WI38 (cell line): ENCODE measurements at regions not wholly inside any gene's neighbourhood (a gene's known extent, or its start where the extent isn't known, plus 50 kb on each side); places are given as distances from the start of the nearest gene placed in this dataset.
A peak's percentile ranks its signal among the peaks of the same experiment; 100 is the strongest.

ENCODE experiments used
- H3K4me3 ChIP-seq: 2 replicates; pipeline ENCODE4 v1.5.1; 2011; ENCODE audit warnings: low read depth, mild to moderate bottlenecking, control low read depth, low read length
- TF ChIP-seq, protein P1 (sequence below): IDR thresholded peaks from 2 replicates; pipeline ENCODE4 v1.5.1; 2012; ENCODE audit warnings: low read depth, mild to moderate bottlenecking, control low read depth, low read length

GRCh38 chr11:15622231-15622890, 507.6 kb downstream of the INSC start:
- H3K4me3 ChIP-seq = no peak overlapping the region
- TF ChIP-seq, protein P1, sequence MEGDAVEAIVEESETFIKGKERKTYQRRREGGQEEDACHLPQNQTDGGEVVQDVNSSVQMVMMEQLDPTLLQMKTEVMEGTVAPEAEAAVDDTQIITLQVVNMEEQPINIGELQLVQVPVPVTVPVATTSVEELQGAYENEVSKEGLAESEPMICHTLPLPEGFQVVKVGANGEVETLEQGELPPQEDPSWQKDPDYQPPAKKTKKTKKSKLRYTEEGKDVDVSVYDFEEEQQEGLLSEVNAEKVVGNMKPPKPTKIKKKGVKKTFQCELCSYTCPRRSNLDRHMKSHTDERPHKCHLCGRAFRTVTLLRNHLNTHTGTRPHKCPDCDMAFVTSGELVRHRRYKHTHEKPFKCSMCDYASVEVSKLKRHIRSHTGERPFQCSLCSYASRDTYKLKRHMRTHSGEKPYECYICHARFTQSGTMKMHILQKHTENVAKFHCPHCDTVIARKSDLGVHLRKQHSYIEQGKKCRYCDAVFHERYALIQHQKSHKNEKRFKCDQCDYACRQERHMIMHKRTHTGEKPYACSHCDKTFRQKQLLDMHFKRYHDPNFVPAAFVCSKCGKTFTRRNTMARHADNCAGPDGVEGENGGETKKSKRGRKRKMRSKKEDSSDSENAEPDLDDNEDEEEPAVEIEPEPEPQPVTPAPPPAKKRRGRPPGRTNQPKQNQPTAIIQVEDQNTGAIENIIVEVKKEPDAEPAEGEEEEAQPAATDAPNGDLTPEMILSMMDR = no peak

DNA sequence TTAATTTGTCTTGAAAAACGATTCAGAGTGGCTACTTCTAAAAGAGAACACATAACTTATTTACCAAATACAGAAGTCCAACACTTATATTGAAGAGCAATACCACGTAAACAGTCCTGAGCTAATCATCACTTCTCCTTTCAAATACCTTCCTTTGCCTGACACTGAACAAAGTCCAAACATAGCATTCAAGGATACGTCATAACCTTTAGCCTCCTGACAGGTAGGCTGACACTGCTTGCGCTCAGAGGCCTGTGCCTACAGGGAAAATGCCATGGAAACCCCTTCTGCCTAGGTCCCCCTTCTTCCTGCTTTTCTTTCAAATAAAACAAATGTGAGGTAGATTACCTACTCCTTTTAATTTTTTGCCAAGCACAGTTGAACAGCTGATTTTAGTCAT, 510.0 kb downstream of the INSC start:
- no peak overlapping the region for H3K4me3 ChIP-seq
- TF ChIP-seq, protein P1 = no peak

GRCh38 chr11:15625691-15626090, 511.0 kb downstream of the INSC start:
- TF ChIP-seq, protein P1 = no peak
- H3K4me3 ChIP-seq = no peak overlapping the region

- TF ChIP-seq, protein P1 = no peak
- no peak overlapping the region for H3K4me3 ChIP-seq
Observed at GRCh38 chr11:15627560-15627959, 512.8 kb downstream of the INSC start.

- TF ChIP-seq, protein P1 = 0 out of 2 replicates have a peak, but pooled peaks have one; percentile 14
Observed at GRCh38 chr11:15629690-15630321, 515.1 kb downstream of the INSC start.

DNA sequence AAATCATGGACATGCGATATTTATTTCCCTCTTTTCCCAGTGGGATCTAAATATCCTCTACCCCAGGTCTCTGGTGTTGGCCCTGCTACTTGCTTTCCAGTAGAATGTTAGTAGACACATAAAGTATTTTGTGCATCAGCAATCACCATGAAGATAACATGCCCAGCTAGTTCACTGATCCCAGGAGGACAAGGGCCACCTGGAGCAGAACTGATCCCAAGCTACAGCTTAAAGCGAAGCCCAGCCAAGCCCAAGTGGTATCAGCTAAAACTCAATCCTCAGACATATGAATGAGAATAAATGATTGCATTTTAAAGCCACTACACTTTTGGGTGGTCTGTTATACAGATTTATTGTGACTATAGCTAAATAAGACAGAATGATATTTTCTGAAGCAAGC, 516.2 kb downstream of the INSC start:
- TF ChIP-seq, protein P1 = no peak
- no peak overlapping the region for H3K4me3 ChIP-seq

More at GRCh38 chr11:15629690-15630321, 515.1 kb downstream of the INSC start:
- H3K4me3 ChIP-seq = no peak overlapping the region

DNA sequence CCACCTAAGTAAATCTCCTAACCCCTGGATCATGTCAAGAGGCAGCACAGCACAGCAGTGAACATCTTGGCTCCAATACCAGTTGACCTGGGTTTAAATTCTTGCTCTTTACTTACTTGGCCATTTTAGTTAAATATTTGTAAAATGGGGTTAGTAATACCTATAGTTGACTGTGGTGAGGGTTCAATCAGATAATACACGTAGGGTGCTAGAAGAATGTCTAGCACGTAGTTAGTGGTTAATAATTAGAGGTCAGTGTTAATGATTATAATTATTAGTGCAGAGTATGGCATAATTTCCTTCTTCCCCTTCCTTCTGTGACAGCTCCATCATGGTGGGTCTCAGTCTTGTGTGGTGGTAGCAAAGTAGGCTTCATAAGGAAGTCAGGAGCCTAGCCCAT, 520.8 kb downstream of the INSC start:
- TF ChIP-seq, protein P1 = no peak
- no peak overlapping the region for H3K4me3 ChIP-seq
